Stomach smooth muscle (tissue), 2 donors: ENCODE measurements at regions not wholly inside any gene's neighbourhood (a gene's known extent, or its start where the extent isn't known, plus 50 kb on each side); places are given as distances from the start of the nearest gene placed in this dataset.

Experiments
- H3K27ac ChIP-seq: one replicate; pipeline ENCODE4 v1.7.0; 2013; ENCODE audit warnings: mild to moderate bottlenecking, low read length, inconsistent platforms
- H3K27me3 ChIP-seq, 2 donors: one replicate each; pipeline ENCODE4 v1.7.0; 2013; ENCODE audit warnings: low read length in 2 of 2; ENCODE audit not compliant: insufficient read depth in 2 of 2, control insufficient read depth in 1 of 2
- H3K36me3 ChIP-seq, 2 donors: one replicate each; pipeline ENCODE4 v1.7.0; 2013; ENCODE audit warnings: low read length in 2 of 2; ENCODE audit not compliant: control insufficient read depth in 2 of 2, insufficient read depth in 2 of 2
- H3K4me1 ChIP-seq: one replicate; pipeline ENCODE4 v1.7.0; 2013; ENCODE audit warnings: low read length; ENCODE audit not compliant: control insufficient read depth, insufficient read depth
- H3K4me3 ChIP-seq, 2 donors: one replicate each; pipeline ENCODE4 v1.7.0; 2013; ENCODE audit warnings: low read length in 2 of 2
- H3K9ac ChIP-seq, 2 donors: one replicate each; pipeline ENCODE4 v1.7.0; 2013; ENCODE audit warnings: low read length in 2 of 2, mild to moderate bottlenecking in 1 of 2
- H3K9me3 ChIP-seq, 2 donors: one replicate each; pipeline ENCODE4 v1.7.0; 2013; ENCODE audit warnings: low read length in 2 of 2; ENCODE audit not compliant: control insufficient read depth in 2 of 2
- donor health status: healthy.
- donor health status: Pancreatic carcinoma.

- no peaks in the 10 kb centered on the region for H3K4me1 ChIP-seq
- no peaks in the 10 kb centered on the region for H3K27me3 ChIP-seq
- no peaks in the 10 kb centered on the region for H3K36me3 ChIP-seq
- no peak overlapping the region for H3K27ac ChIP-seq
- no peak overlapping the region for H3K9ac ChIP-seq
- no peak overlapping the region for H3K4me3 ChIP-seq
- H3K9me3 ChIP-seq = no peaks in the 10 kb centered on the region
Measured at GRCh38 chr2:167794554-167795255, 452.7 kb downstream of the STK39 start.

GRCh38 chr2:167793725-167794124, 453.7 kb downstream of the STK39 start:
- no peaks in the 10 kb centered on the region for H3K36me3 ChIP-seq
- H3K27ac ChIP-seq = no peak overlapping the region
- no peak overlapping the region for H3K9ac ChIP-seq
- H3K4me3 ChIP-seq = no peak overlapping the region
- H3K9me3 ChIP-seq = no peaks in the 10 kb centered on the region
- no peaks in the 10 kb centered on the region for H3K4me1 ChIP-seq
- no peaks in the 10 kb centered on the region for H3K27me3 ChIP-seq

- Histone ChIP-seq H3K4me3 (no peak overlapping the region), H3K27me3 (no peaks in the 10 kb centered on the region), H3K27ac (no peak overlapping the region), H3K36me3 (no peaks in the 10 kb centered on the region), H3K9ac (no peak overlapping the region), H3K9me3 (no peaks in the 10 kb centered on the region), H3K4me1 (no peaks in the 10 kb centered on the region)
Measured at GRCh38 chr2:167792126-167792525, 455.3 kb downstream of the STK39 start.

GRCh38 chr2:167790781-167791450, 456.5 kb downstream of the STK39 start:
- Histone ChIP-seq H3K9ac (no peak overlapping the region), H3K9me3 (no peaks in the 10 kb centered on the region), H3K4me3 (no peak overlapping the region), H3K4me1 (no peaks in the 10 kb centered on the region), H3K27me3 (no peaks in the 10 kb centered on the region), H3K36me3 (no peaks in the 10 kb centered on the region), H3K27ac (no peak overlapping the region)

- no peaks in the 10 kb centered on the region for H3K27me3 ChIP-seq
- H3K9me3 ChIP-seq = no peaks in the 10 kb centered on the region
- H3K36me3 ChIP-seq = no peaks in the 10 kb centered on the region
- no peak overlapping the region for H3K4me3 ChIP-seq
- H3K27ac ChIP-seq = no peak overlapping the region
- H3K9ac ChIP-seq = no peak overlapping the region
- no peaks in the 10 kb centered on the region for H3K4me1 ChIP-seq
Measured at GRCh38 chr2:167790189-167790588, 457.2 kb downstream of the STK39 start.

GRCh38 chr2:167787562-167787961, 459.8 kb downstream of the STK39 start:
- Histone ChIP-seq H3K9me3 (no peaks in the 10 kb centered on the region), H3K4me1 (no peaks in the 10 kb centered on the region), H3K9ac (no peak overlapping the region), H3K27ac (no peak overlapping the region), H3K36me3 (no peaks in the 10 kb centered on the region), H3K27me3 (no peaks in the 10 kb centered on the region), H3K4me3 (no peak overlapping the region)

GRCh38 chr2:167787021-167787420, 460.4 kb downstream of the STK39 start:
- no peak overlapping the region for H3K9ac ChIP-seq
- no peaks in the 10 kb centered on the region for H3K36me3 ChIP-seq
- no peaks in the 10 kb centered on the region for H3K27me3 ChIP-seq
- no peaks in the 10 kb centered on the region for H3K4me1 ChIP-seq
- no peaks in the 10 kb centered on the region for H3K9me3 ChIP-seq
- no peak overlapping the region for H3K27ac ChIP-seq
- no peak overlapping the region for H3K4me3 ChIP-seq

GRCh38 chr2:167785606-167786216, 461.7 kb downstream of the STK39 start:
- no peaks in the 10 kb centered on the region for H3K36me3 ChIP-seq
- no peaks in the 10 kb centered on the region for H3K27me3 ChIP-seq
- H3K9ac ChIP-seq = no peak overlapping the region
- H3K4me1 ChIP-seq = no peaks in the 10 kb centered on the region
- H3K9me3 ChIP-seq = no peaks in the 10 kb centered on the region
- H3K27ac ChIP-seq = no peak overlapping the region
- no peak overlapping the region for H3K4me3 ChIP-seq

GRCh38 chr2:167784084-167784425, 463.3 kb downstream of the STK39 start:
- Histone ChIP-seq H3K36me3 (no peaks in the 10 kb centered on the region), H3K4me1 (no peaks in the 10 kb centered on the region), H3K27ac (no peak overlapping the region), H3K9ac (no peak overlapping the region), H3K9me3 (no peaks in the 10 kb centered on the region), H3K4me3 (no peak overlapping the region), H3K27me3 (no peaks in the 10 kb centered on the region)

- H3K36me3 ChIP-seq = no peaks in the 10 kb centered on the region
- no peaks in the 10 kb centered on the region for H3K27me3 ChIP-seq
- H3K4me1 ChIP-seq = no peaks in the 10 kb centered on the region
- no peak overlapping the region for H3K27ac ChIP-seq
- no peak overlapping the region for H3K9ac ChIP-seq
- H3K9me3 ChIP-seq = no peaks in the 10 kb centered on the region
- no peak overlapping the region for H3K4me3 ChIP-seq
Measured at GRCh38 chr2:167783261-167784083, 463.9 kb downstream of the STK39 start.
